ENCODE measurements at regions not wholly inside any gene's neighbourhood (a gene's known extent, or its start where the extent isn't known, plus 50 kb on each side); places are given as distances from the start of the nearest gene placed in this dataset.

DNA sequence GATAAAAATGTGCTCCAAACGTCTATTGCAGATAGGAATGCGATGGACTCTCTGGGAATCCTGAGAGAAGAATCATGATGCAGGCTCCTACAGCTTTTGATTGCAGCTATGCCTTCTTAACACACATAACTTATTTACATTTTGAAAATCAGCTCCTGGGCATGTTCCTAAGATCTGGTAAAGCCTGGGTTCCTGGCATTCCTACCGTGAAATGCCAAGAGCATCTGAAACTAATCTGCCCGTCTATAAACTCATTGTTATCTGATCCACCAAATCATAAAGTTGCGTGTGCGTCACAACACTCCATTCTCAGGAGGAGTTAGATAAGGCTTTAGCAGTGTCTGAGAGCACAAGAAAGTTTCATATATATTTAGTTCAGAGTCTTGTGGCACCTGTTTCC is 79.0 kb upstream of the VGLL3 start:
- TF ChIP-seq POLR2AphosphoS5 (IDR thresholded peaks at IDR 0.05; ENCODE audit: low read depth, low read length) = no peak
- TF ChIP-seq POLR2A (IDR thresholded peaks at IDR 0.05; ENCODE audit: low read depth, low read length) = no peak
- TF ChIP-seq TAF1 (IDR thresholded peaks at IDR 0.05; ENCODE audit: borderline replicate concordance, low read depth, low read length) = no peak
- FAIRE-seq = no peak
- DNase-seq (ENCODE audit: insufficient read length) = no peak

DNA sequence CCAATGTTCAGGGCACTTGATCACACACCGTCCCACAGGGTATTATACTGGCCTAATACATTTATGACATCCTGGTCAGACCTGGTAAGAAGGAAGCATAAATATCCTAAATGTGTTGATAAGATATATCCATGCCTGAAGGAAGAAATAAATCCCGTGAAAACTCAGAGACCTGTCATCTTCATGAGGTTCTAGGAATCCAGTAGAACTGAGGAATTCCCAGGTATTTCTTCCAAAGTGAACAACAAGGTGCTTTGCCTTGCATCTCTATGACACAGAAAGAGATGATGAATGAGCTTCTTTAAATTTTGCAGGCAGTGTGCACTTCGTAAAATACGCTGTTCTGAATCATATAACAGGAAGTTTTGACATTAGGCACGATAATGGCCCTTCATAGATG is 78.1 kb upstream of the VGLL3 start:
- TF ChIP-seq POLR2AphosphoS5 (IDR thresholded peaks at IDR 0.05; ENCODE audit: low read depth, low read length) (no peak), TAF1 (IDR thresholded peaks at IDR 0.05; ENCODE audit: borderline replicate concordance, low read depth, low read length) (no peak), POLR2A (IDR thresholded peaks at IDR 0.05; ENCODE audit: low read depth, low read length) (no peak)
- DNase-seq (ENCODE audit: insufficient read length) = no peak
- FAIRE-seq = no peak

DNA sequence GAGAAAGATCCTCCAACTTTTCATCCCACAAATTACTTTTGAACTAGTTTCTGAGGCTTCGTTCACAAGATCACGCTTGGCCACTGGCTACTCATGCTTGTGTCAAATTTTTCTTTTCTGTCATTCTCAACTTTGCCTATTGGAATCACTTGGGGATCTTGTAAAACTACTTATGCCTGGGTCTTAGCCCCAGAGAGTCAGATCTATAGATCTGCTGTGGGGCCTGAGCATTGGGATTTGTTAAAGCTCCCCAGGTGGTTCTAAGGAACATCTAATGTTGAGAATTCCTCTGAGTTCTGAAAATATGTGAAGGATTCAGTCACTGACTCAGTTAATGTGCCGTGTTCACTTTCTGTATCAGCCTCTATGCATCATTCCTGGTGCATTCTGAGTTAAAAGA is 71.7 kb upstream of the VGLL3 start:
- DNase-seq (ENCODE audit: insufficient read length) = no peak
- FAIRE-seq = no peak
- no peak for TF ChIP-seq POLR2A (IDR thresholded peaks at IDR 0.05; ENCODE audit: low read depth, low read length)
- TF ChIP-seq POLR2AphosphoS5 (IDR thresholded peaks at IDR 0.05; ENCODE audit: low read depth, low read length) = no peak
- TF ChIP-seq TAF1 (IDR thresholded peaks at IDR 0.05; ENCODE audit: borderline replicate concordance, low read depth, low read length) = no peak

DNA sequence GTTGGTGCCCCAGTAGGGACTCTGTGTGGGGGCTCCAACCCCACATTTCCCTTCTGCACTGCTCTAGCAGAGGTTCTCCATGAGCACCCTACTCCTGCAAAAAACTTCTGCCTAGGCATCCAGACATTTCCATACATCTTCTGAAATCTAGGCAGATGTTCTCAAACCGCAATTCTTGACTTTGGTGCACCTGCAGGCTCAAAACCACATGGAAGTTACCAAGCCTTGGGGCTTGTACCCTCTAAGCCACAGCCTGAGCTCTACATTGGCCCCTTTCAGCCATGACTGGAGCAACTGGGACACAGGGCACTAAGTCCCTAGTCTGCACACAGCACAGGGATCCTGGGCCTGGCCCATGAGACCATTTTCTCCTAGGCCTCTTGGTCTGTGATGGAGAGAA is 66.5 kb upstream of the VGLL3 start:
- FAIRE-seq = no peak
- no peak for DNase-seq (ENCODE audit: insufficient read length)
- no peak for TF ChIP-seq TAF1 (IDR thresholded peaks at IDR 0.05; ENCODE audit: borderline replicate concordance, low read depth, low read length)
- no peak for TF ChIP-seq POLR2AphosphoS5 (IDR thresholded peaks at IDR 0.05; ENCODE audit: low read depth, low read length)
- TF ChIP-seq POLR2A (IDR thresholded peaks at IDR 0.05; ENCODE audit: low read depth, low read length) = no peak

DNA sequence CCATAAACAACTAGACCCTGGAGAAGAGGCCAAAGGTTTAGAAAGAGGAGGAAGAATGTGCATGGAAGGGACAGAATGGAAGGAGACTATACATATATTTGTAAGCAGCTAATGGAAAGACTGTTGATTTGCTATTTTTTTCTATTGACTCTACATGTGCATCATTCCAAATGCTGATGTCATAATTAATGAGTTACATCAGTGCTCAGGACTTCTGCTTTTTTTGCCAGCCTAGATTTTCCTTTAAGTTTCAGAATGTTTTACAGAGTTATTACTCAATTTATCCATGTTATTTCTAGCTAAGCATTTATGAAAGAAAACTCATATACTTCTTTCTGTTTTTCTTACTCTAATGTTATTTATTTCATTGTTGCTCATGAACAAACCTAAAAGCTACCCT is 62.6 kb upstream of the VGLL3 start:
- no peak for TF ChIP-seq POLR2AphosphoS5 (IDR thresholded peaks at IDR 0.05; ENCODE audit: low read depth, low read length)
- no peak for DNase-seq (ENCODE audit: insufficient read length)
- FAIRE-seq = no peak

DNA sequence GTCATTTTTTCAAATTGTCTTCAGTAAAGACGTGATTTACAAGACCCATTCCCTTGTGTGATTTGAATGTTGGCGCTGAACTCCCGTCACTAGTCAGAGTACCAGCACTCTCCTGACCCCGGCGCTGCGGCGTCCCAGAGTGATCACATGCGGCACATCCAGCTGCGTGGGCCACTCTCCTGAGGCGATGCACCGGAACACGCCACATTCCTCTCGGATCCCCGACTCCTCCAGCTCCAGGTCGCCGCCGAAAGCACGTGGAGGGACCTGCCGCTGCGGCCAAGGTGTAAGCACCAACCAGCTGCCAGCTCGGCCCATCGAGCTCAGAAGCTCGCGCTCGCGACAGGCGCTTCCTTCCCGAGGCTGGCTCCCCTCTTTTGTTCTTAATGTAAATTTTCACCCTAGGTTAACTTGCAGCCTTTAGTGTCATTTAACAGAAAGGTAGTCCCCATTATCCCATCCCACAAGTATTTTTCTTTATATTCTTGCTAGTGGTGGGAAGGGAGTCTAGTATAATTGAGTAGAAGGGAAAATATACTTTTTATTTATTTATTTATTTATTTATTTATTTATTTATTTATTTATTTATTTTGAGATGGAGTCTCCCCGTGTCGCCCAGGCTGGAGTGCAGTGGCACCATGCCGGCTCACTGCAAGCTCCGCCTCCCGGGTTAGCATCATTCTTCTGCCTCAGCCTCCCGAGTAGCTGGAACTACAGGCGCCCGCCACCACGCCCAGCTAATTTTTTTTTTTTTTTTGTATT is 61.7 kb upstream of the VGLL3 start:
- DNase-seq (ENCODE audit: insufficient read length) (no peak), FAIRE-seq (no peak)
- TF ChIP-seq POLR2AphosphoS5 (IDR thresholded peaks at IDR 0.05; ENCODE audit: low read depth, low read length) (no peak), POLR2A (IDR thresholded peaks at IDR 0.05; ENCODE audit: low read depth, low read length) (no peak), TAF1 (IDR thresholded peaks at IDR 0.05; ENCODE audit: borderline replicate concordance, low read depth, low read length) (no peak)

DNA sequence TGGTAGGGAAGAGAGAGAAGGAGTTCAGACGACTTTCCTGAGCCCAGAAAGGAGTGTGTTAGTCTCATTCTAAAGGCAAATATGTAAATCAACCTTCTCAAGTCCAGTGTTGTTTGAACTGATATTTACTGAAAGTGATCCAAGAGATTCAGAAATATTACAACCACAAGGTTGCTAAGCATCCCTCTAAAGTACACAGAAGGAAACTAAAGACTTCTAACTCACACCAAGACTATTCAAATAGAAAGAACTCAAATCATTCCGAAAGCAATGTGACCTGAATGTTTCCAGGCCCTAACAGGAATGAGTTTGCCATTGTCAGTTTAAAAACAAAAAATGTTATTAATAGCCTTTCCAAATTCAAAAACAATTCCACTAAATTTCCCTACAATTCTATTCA is 56.9 kb upstream of the VGLL3 start:
- no peak for FAIRE-seq
- DNase-seq (ENCODE audit: insufficient read length) = no peak
- TF ChIP-seq TAF1 (IDR thresholded peaks at IDR 0.05; ENCODE audit: borderline replicate concordance, low read depth, low read length) (no peak), POLR2A (IDR thresholded peaks at IDR 0.05; ENCODE audit: low read depth, low read length) (no peak), POLR2AphosphoS5 (IDR thresholded peaks at IDR 0.05; ENCODE audit: low read depth, low read length) (no peak)

DNA sequence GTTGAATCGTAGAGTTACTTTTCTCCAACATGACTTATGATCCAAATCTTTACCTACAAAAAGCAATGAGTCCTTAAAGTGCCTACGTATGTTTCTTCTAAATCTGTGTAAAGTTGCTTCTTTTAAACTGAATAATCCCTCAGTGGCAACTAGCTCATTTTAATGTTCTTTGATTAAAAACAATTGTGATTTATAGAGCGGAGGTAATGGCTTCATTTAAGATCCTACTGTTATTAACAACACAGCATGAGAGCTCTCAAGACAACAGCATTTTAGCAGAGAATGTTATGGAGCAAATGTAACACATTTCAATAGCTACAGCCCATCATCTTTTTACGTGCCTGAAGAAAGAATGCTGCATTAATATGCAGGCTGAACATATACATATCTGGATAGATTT is 55.3 kb upstream of the VGLL3 start:
- FAIRE-seq = no peak
- no peak for DNase-seq (ENCODE audit: insufficient read length)
- TF ChIP-seq POLR2AphosphoS5 (IDR thresholded peaks at IDR 0.05; ENCODE audit: low read depth, low read length) (no peak), POLR2A (IDR thresholded peaks at IDR 0.05; ENCODE audit: low read depth, low read length) (no peak), TAF1 (IDR thresholded peaks at IDR 0.05; ENCODE audit: borderline replicate concordance, low read depth, low read length) (no peak)

DNA sequence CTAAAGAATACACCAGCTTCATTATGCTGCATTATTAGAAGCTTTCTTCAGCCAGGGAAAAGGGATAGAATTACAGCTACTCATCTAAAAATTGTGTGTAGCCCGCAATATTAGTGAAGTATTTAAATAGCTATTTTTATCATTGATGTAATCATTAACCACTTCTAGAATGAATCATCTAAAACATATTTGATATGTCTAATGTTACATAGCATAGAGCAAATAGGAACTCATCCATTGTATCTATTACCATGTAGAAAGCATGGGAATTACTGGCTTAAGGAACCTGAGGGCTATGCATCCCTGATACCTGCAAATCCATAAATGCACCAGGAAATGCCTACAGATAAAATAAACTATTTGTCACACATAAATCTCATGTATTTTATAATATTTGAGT is 54.5 kb upstream of the VGLL3 start:
- DNase-seq (ENCODE audit: insufficient read length) = no peak
- no peak for FAIRE-seq
- no peak for TF ChIP-seq POLR2A (IDR thresholded peaks at IDR 0.05; ENCODE audit: low read depth, low read length)
- no peak for TF ChIP-seq POLR2AphosphoS5 (IDR thresholded peaks at IDR 0.05; ENCODE audit: low read depth, low read length)
- no peak for TF ChIP-seq TAF1 (IDR thresholded peaks at IDR 0.05; ENCODE audit: borderline replicate concordance, low read depth, low read length)

DNA sequence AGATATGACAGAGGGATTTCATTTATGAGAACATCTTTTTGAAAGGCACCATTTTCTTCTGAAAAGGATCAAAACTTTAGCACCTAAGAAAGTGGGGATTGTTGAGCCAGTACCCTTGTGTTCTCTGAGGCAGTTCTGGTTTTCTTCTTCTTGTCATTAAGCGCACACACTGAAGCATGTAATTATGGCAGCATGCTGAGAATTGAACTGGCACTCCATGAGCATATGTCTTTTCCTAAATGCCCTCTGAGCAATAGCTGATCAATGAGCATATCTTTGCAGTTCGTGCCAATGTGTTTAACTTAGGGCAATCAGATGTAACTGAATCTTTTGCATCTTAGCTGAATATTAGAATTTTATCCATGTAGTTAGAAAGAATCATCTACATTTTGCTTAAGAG is 53.9 kb upstream of the VGLL3 start:
- TF ChIP-seq TAF1 (IDR thresholded peaks at IDR 0.05; ENCODE audit: borderline replicate concordance, low read depth, low read length) = no peak
- no peak for FAIRE-seq
- DNase-seq (ENCODE audit: insufficient read length) = no peak

DNA sequence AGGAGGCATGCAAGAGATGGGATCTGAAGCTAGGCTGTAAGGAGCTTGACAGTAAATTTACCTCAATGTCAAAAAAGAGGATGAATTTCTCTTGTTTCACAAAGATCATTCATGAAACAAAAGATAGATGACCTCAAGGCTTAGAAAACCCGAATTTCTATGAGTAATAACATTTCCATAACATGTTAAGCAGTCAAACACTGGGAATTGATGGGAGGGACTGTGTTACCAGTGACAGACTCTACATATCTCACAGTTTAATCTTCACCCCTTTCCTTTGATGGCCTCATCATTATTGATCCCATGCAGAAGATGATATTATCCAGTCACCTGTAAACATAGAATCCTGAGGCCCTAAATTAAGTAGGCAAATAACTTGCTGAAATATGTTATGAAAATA is 53.5 kb upstream of the VGLL3 start:
- no peak for TF ChIP-seq POLR2AphosphoS5 (IDR thresholded peaks at IDR 0.05; ENCODE audit: low read depth, low read length)
- TF ChIP-seq TAF1 (IDR thresholded peaks at IDR 0.05; ENCODE audit: borderline replicate concordance, low read depth, low read length) = no peak
- no peak for TF ChIP-seq POLR2A (IDR thresholded peaks at IDR 0.05; ENCODE audit: low read depth, low read length)
- DNase-seq (ENCODE audit: insufficient read length) (no peak), FAIRE-seq (no peak)

DNA sequence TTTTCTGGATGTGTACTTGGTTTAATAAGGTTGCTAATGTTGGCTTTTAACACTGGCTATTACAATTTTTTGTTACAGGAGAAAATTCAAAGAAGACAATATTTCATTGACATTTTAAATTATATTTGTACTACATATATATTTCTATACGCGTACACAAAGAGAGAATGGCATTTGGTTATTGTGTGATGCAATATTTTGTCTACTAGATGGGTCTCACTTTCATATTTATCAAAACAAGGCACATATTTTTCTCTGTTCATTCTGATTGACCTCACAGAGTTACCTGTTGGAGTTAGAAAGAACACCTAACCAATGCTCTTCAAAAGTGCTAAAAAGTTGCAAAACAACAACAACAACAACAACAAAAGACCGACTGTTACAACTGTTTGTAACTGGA is 50.2 kb upstream of the VGLL3 start:
- no peak for TF ChIP-seq POLR2AphosphoS5 (IDR thresholded peaks at IDR 0.05; ENCODE audit: low read depth, low read length)
- no peak for TF ChIP-seq TAF1 (IDR thresholded peaks at IDR 0.05; ENCODE audit: borderline replicate concordance, low read depth, low read length)
- TF ChIP-seq POLR2A (IDR thresholded peaks at IDR 0.05; ENCODE audit: low read depth, low read length) = no peak
- FAIRE-seq = no peak
- no peak for DNase-seq (ENCODE audit: insufficient read length)
